NT2/D1 (cell line): ENCODE measurements at regions not wholly inside any gene's neighbourhood (a gene's known extent, or its start where the extent isn't known, plus 50 kb on each side); places are given as distances from the start of the nearest gene placed in this dataset.

Experiments used
- DNase-seq: peaks from one replicate; pipeline ENCODE4 v3.0.0-alpha.2; 2011; ENCODE audit warnings: low read depth, low spot score
- H3K27me3 ChIP-seq: 2 replicates; pipeline ENCODE4 v1.6.0; 2011; ENCODE audit warnings: mild to moderate bottlenecking; ENCODE audit not compliant: insufficient read length, insufficient read depth
- H3K36me3 ChIP-seq: 2 replicates; pipeline ENCODE4 v1.6.1; 2011; ENCODE audit warnings: mild to moderate bottlenecking, low read length, mixed read lengths; ENCODE audit not compliant: insufficient read depth, insufficient read length
- H3K4me1 ChIP-seq: 2 replicates; pipeline ENCODE4 v1.5.1; 2011; ENCODE audit not compliant: insufficient read depth, insufficient read length
- H3K4me3 ChIP-seq: 2 replicates; pipeline ENCODE4 v1.5.1; 2011; ENCODE audit warnings: low read depth; ENCODE audit not compliant: insufficient read length
- H3K9ac ChIP-seq: 2 replicates; pipeline ENCODE4 v1.6.0; 2011; ENCODE audit warnings: low read depth; ENCODE audit not compliant: insufficient read length
- H3K9me3 ChIP-seq: 2 replicates; pipeline ENCODE4 v1.5.1; 2011; ENCODE audit warnings: mild to moderate bottlenecking, low read length; ENCODE audit not compliant: insufficient read depth
- SUZ12 ChIP-seq: IDR thresholded peaks from 2 replicates; pipeline ENCODE4 v1.6.1; 2011; ENCODE audit not compliant: insufficient read length, insufficient read depth; ENCODE audit errors: extremely low read depth
- YY1 ChIP-seq: IDR thresholded peaks from 2 replicates; pipeline ENCODE4 v1.6.1; 2011; ENCODE audit not compliant: insufficient read length, insufficient read depth
- ZNF274 ChIP-seq: IDR thresholded peaks from 2 replicates; pipeline ENCODE4 v1.6.1; 2011; ENCODE audit warnings: mild to moderate bottlenecking, low read depth, low read length

GRCh38 chr15:87528873-87529272, 727.7 kb downstream of the NTRK3 start:
- Histone ChIP-seq H3K9ac (no peak overlapping the region), H3K27me3 (no peaks in the 10 kb centered on the region), H3K9me3 (no peaks in the 10 kb centered on the region), H3K36me3 (no peaks in the 10 kb centered on the region), H3K4me1 (no peaks in the 10 kb centered on the region), H3K4me3 (no peak overlapping the region)
- no peak for DNase-seq
- no peak for TF ChIP-seq YY1
- TF ChIP-seq SUZ12, result no peak
- no peak for TF ChIP-seq ZNF274

- Histone ChIP-seq H3K4me1 (no peaks in the 10 kb centered on the region), H3K9me3 (no peaks in the 10 kb centered on the region), H3K36me3 (no peaks in the 10 kb centered on the region), H3K4me3 (no peak overlapping the region), H3K27me3 (no peaks in the 10 kb centered on the region), H3K9ac (no peak overlapping the region)
- no peak for DNase-seq
- TF ChIP-seq SUZ12, result no peak
- TF ChIP-seq YY1, result no peak
- no peak for TF ChIP-seq ZNF274
Measured at GRCh38 chr15:87527875-87528274, 728.7 kb downstream of the NTRK3 start.

GRCh38 chr15:87527416-87527815, 729.1 kb downstream of the NTRK3 start:
- Histone ChIP-seq H3K9me3 (no peaks in the 10 kb centered on the region), H3K9ac (no peak overlapping the region), H3K4me3 (no peak overlapping the region), H3K27me3 (no peaks in the 10 kb centered on the region), H3K36me3 (no peaks in the 10 kb centered on the region), H3K4me1 (no peaks in the 10 kb centered on the region)
- TF ChIP-seq ZNF274 (no peak), YY1 (no peak), SUZ12 (no peak)
- DNase-seq, result peak; percentile 3

- TF ChIP-seq YY1 (no peak), ZNF274 (no peak), SUZ12 (no peak)
- DNase-seq, result no peak
- no peaks in the 10 kb centered on the region for H3K36me3 ChIP-seq
Measured at GRCh38 chr15:87523516-87523915, 733.0 kb downstream of the NTRK3 start.

GRCh38 chr15:87522997-87523396, 733.5 kb downstream of the NTRK3 start:
- H3K4me3 ChIP-seq, result no peak overlapping the region
- H3K9me3 ChIP-seq, result no peaks in the 10 kb centered on the region
- H3K9ac ChIP-seq, result no peak overlapping the region
- H3K36me3 ChIP-seq, result no peaks in the 10 kb centered on the region
- DNase-seq, result no peak
- no peaks in the 10 kb centered on the region for H3K4me1 ChIP-seq
- no peak for TF ChIP-seq ZNF274
- no peak for TF ChIP-seq SUZ12
- H3K27me3 ChIP-seq, result no peaks in the 10 kb centered on the region

More at GRCh38 chr15:87523516-87523915, 733.0 kb downstream of the NTRK3 start:
- Histone ChIP-seq H3K9ac (no peak overlapping the region), H3K4me3 (no peak overlapping the region), H3K4me1 (no peaks in the 10 kb centered on the region), H3K9me3 (no peaks in the 10 kb centered on the region), H3K27me3 (no peaks in the 10 kb centered on the region)

- H3K9me3 ChIP-seq, result no peaks in the 10 kb centered on the region
- no peak overlapping the region for H3K4me3 ChIP-seq
- no peak for TF ChIP-seq ZNF274
- TF ChIP-seq YY1, result no peak
- no peak overlapping the region for H3K9ac ChIP-seq
- no peak for DNase-seq
- no peaks in the 10 kb centered on the region for H3K4me1 ChIP-seq
- no peaks in the 10 kb centered on the region for H3K36me3 ChIP-seq
- H3K27me3 ChIP-seq, result no peaks in the 10 kb centered on the region
Measured at GRCh38 chr15:87518957-87519356, 737.6 kb downstream of the NTRK3 start.

- no peak overlapping the region for H3K9ac ChIP-seq
- no peak overlapping the region for H3K4me3 ChIP-seq
- H3K4me1 ChIP-seq, result no peaks in the 10 kb centered on the region
- DNase-seq, result no peak
- peaks cover 5% of the 10 kb centered on the region; the same call in 1 of the 2 replicates for H3K9me3 ChIP-seq
- no peaks in the 10 kb centered on the region for H3K36me3 ChIP-seq
- TF ChIP-seq YY1 (no peak), SUZ12 (no peak), ZNF274 (no peak)
- no peaks in the 10 kb centered on the region for H3K27me3 ChIP-seq
Measured at GRCh38 chr15:87508086-87508485, 748.5 kb downstream of the NTRK3 start.

GRCh38 chr15:87502173-87502572, 754.4 kb downstream of the NTRK3 start:
- Histone ChIP-seq H3K4me1 (no peaks in the 10 kb centered on the region), H3K9ac (no peak overlapping the region), H3K4me3 (no peak overlapping the region), H3K27me3 (no peaks in the 10 kb centered on the region), H3K36me3 (no peaks in the 10 kb centered on the region), H3K9me3 (no peaks in the 10 kb centered on the region)
- TF ChIP-seq SUZ12 (no peak), YY1 (no peak), ZNF274 (no peak)
- DNase-seq, result no peak
